DOHH2 (cell line): ENCODE measurements at regions not wholly inside any gene's neighbourhood (a gene's known extent, or its start where the extent isn't known, plus 50 kb on each side); places are given as distances from the start of the nearest gene placed in this dataset.

ENCODE experiments used
- H3F3A ChIP-seq: fragments of 200-600 bp; sonication (generic), shearing (Covaris generic); 2 replicates; pipeline ENCODE4 v1.6.0; 2016; ENCODE audit warnings: antibody characterized with exemption, mild to moderate bottlenecking; ENCODE audit not compliant: control insufficient read depth, insufficient read depth
- H3K27ac ChIP-seq: fragments of 200-600 bp; sonication (generic); 2 replicates; pipeline ENCODE4 v1.5.1; 2014; ENCODE audit warnings: low read depth, mild to moderate bottlenecking, low read length, moderate library complexity
- H3K27me3 ChIP-seq: fragments of 200-600 bp; sonication (generic); 2 replicates; pipeline ENCODE4 v1.6.1; 2014; ENCODE audit warnings: mild to moderate bottlenecking, low read length, mixed read lengths; ENCODE audit not compliant: control insufficient read depth
- H3K36me3 ChIP-seq: fragments of 200-600 bp; sonication (generic); 2 replicates; pipeline ENCODE4 v1.6.1; 2014; ENCODE audit warnings: mild to moderate bottlenecking, low read length, moderate library complexity, mixed read lengths; ENCODE audit not compliant: control insufficient read depth
- H3K4me1 ChIP-seq: fragments of 200-600 bp; sonication (generic); 2 replicates; pipeline ENCODE4 v1.6.1; 2014; ENCODE audit warnings: mild to moderate bottlenecking, low read length, mixed read lengths; ENCODE audit not compliant: control insufficient read depth
- H3K4me2 ChIP-seq: fragments of 200-600 bp; sonication (generic); 2 replicates; pipeline ENCODE4 v1.6.0; 2014; ENCODE audit warnings: mild to moderate bottlenecking, low read length, moderate library complexity
- H3K4me3 ChIP-seq: fragments of 200-600 bp; sonication (generic); 2 replicates; pipeline ENCODE4 v1.5.1; 2014; ENCODE audit warnings: mild to moderate bottlenecking, low read length, mixed read lengths
- H3K79me2 ChIP-seq: fragments of 200-600 bp; sonication (generic); 2 replicates; pipeline ENCODE4 v1.6.1; 2014; ENCODE audit warnings: mild to moderate bottlenecking, low read length, mixed read lengths; ENCODE audit not compliant: control insufficient read depth
- H3K9me2 ChIP-seq: fragments of 200-600 bp; sonication (generic); replicated peaks from 2 replicates; pipeline ENCODE4 v1.6.1; 2014; ENCODE audit warnings: mild to moderate bottlenecking, low read length, mixed read lengths; ENCODE audit not compliant: control insufficient read depth
- H3K9me3 ChIP-seq: fragments of 200-600 bp; sonication (generic); 2 replicates; pipeline ENCODE4 v1.6.1; 2014; ENCODE audit warnings: antibody characterized with exemption, low read length, mixed read lengths; ENCODE audit not compliant: control insufficient read depth, insufficient read depth
- H4K20me1 ChIP-seq: fragments of 200-600 bp; sonication (generic); 2 replicates; pipeline ENCODE4 v1.6.0; 2014; ENCODE audit warnings: low read depth, mild to moderate bottlenecking, antibody characterized with exemption, low read length, moderate library complexity; ENCODE audit not compliant: control insufficient read depth, insufficient read depth
- CTCF ChIP-seq: fragments of 200-600 bp; sonication (generic); IDR thresholded peaks from one replicate; pipeline ENCODE4 v1.5.1; 2014; ENCODE audit warnings: antibody characterized with exemption, mild to moderate bottlenecking, low read depth, low read length; ENCODE audit not compliant: poor library complexity, severe bottlenecking
- EZH2phosphoT487 ChIP-seq: fragments of 200-600 bp; sonication (generic); IDR thresholded peaks from 2 replicates; pipeline ENCODE4 v1.6.1; 2017; ENCODE audit warnings: borderline replicate concordance, mild to moderate bottlenecking, antibody characterized with exemption, low read length, moderate library complexity, mixed read lengths

DNA sequence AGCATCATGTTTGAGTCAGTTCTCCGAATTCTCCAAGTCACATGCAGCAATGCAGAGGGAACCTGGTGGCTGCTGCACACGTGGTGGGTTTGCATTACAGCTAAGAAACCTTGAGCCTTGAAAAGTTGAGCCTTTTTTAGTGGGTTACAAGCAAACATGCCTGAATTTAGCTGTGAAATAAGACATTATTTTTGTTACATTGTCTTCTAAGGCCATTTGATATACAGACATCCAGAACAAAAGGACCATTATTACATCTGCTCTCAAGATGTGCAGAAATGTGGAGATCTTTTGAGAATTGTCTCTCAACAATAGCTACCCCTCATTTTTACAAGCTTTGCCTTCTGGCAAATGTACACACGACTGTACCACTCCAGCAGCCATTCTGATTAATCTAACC lies 720.5 kb upstream of the SLC35B3 start:
- Histone ChIP-seq H3K36me3 (no peaks in the 10 kb centered on the region), H3K4me3 (no peak overlapping the region), H3K79me2 (no peaks in the 10 kb centered on the region), H4K20me1 (no peaks in the 10 kb centered on the region), H3K27me3 (no peaks in the 10 kb centered on the region), H3K9me3 (no peaks in the 10 kb centered on the region), H3K27ac (no peak overlapping the region), H3K9me2 (no peaks in the 10 kb centered on the region), H3K4me1 (no peaks in the 10 kb centered on the region), H3F3A (no peaks in the 10 kb centered on the region), H3K4me2 (no peak overlapping the region)
- TF ChIP-seq CTCF (no peak), EZH2phosphoT487 (no peak)

DNA sequence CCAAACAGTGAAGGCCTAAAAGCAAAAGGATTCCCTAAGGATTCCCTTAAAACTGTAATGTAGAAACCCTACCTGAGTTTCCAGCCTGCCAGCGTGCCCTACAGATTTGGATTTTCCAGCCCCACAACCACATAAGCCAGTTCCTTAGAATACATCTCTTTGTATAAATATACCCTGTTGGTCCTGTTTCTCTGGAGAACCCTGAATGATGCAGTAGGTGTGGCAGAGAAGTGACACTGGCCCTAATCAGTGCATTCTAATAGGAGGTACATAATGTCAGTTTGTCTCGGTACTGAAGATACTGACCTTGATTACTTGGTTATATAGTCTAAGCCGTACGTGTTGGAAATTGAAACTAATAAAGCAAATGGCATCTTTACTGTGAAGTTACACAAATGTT lies 707.8 kb upstream of the SLC35B3 start:
- TF ChIP-seq EZH2phosphoT487 (no peak), CTCF (no peak)
- Histone ChIP-seq H3K4me1 (no peaks in the 10 kb centered on the region), H3K4me3 (no peak overlapping the region)

GRCh38 chr6:9140951-9141460 lies 705.7 kb upstream of the SLC35B3 start:
- Histone ChIP-seq H3K9me3 (no peaks in the 10 kb centered on the region), H3K79me2 (no peaks in the 10 kb centered on the region), H3K9me2 (no peaks in the 10 kb centered on the region), H3K4me3 (no peak overlapping the region), H4K20me1 (no peaks in the 10 kb centered on the region), H3F3A (no peaks in the 10 kb centered on the region), H3K4me1 (no peaks in the 10 kb centered on the region), H3K4me2 (no peak overlapping the region), H3K27me3 (no peaks in the 10 kb centered on the region), H3K36me3 (no peaks in the 10 kb centered on the region), H3K27ac (no peak overlapping the region)
- no peak for TF ChIP-seq EZH2phosphoT487
- TF ChIP-seq CTCF, result no peak

More for the DNA sequence above, 707.8 kb upstream of the SLC35B3 start:
- Histone ChIP-seq H3K9me2 (no peaks in the 10 kb centered on the region), H3K79me2 (no peaks in the 10 kb centered on the region), H3K36me3 (no peaks in the 10 kb centered on the region), H3F3A (no peaks in the 10 kb centered on the region), H3K9me3 (no peaks in the 10 kb centered on the region), H3K4me2 (no peak overlapping the region), H3K27me3 (no peaks in the 10 kb centered on the region), H4K20me1 (no peaks in the 10 kb centered on the region), H3K27ac (no peak overlapping the region)

GRCh38 chr6:9140172-9140571 lies 704.8 kb upstream of the SLC35B3 start:
- H3K9me3 ChIP-seq, result no peaks in the 10 kb centered on the region
- no peak overlapping the region for H3K4me2 ChIP-seq
- no peak overlapping the region for H3K4me3 ChIP-seq
- no peaks in the 10 kb centered on the region for H3F3A ChIP-seq
- no peak overlapping the region for H3K27ac ChIP-seq
- H3K4me1 ChIP-seq, result no peaks in the 10 kb centered on the region
- no peaks in the 10 kb centered on the region for H3K9me2 ChIP-seq
- TF ChIP-seq EZH2phosphoT487, result no peak
- TF ChIP-seq CTCF, result no peak
- H3K79me2 ChIP-seq, result no peaks in the 10 kb centered on the region
- H3K36me3 ChIP-seq, result no peaks in the 10 kb centered on the region
- no peaks in the 10 kb centered on the region for H3K27me3 ChIP-seq
- no peaks in the 10 kb centered on the region for H4K20me1 ChIP-seq
